ENCODE measurements at regions not wholly inside any gene's neighbourhood (a gene's known extent, or its start where the extent isn't known, plus 50 kb on each side); places are given as distances from the start of the nearest gene placed in this dataset.
A peak's percentile ranks its signal among the peaks of the same experiment; 100 is the strongest.

DNA sequence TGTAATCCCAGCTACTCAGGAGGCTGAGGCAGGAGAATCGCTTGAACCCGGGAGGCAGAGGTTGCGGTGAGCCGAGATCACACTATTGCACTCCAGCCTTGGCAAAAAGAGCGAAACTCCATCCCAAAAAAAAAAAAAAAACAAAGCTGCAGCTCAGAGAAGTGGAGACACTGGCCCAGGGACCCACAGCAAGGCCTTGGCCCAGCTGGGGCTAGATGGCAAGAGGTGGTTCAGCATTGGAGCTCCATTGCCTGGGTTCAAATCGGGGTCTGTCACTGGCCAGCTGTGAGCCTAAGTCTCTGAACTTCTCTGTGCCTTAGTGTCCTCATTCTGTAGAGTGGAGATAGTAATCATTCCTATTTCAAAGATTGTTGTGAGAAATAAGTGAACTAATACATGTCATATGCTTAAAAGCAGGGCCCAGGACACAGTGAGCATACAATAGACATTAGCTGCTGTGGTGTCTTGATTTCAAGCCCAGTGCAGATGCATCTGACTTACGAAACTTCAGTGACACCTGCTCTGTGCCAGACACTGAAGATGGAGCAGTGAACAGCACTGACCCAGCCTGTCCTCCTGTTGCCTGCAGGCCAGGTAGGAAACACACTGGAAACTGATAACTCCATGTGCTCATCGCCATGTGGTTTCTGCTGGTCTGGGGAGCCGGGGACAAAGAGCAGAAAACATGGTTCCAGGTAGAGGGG lies 127.7 kb downstream of the C9orf50 start:
- H3K27ac ChIP-seq = peak overlapping the region; percentile 95 to 100 (median 98)
- WGBS, 2 donors = 76 to 78% methylated on average over 9 of the region's 9 CpGs
- FAIRE-seq = no peak

DNA sequence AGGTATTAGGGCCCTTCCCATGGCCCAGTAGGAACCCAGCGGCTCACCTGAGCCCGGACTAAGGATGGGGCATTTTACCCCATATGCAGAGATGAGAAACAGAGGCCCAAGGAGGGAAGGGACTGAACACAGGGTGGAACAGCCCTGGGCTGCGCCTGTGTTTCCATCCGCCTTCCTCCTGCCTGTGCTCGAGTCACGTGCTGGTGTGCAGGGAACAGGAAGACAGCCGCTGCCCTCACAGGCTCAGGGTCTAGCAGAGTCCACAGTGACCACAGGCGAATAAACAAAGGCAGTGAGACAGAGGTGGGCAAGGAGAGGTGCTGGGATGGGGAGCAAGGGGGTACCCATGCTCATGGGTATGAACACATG lies 129.4 kb downstream of the C9orf50 start:
- FAIRE-seq (no peak), DNase-seq (peak in 4 of 6 donors; percentile 40 to 78 (median 70)), ATAC-seq (no peak)
- Histone ChIP-seq H3K9me3 (no peaks in the 10 kb centered on the region), H3K36me3 (no peaks in the 10 kb centered on the region), H3K27me3 (no peaks in the 10 kb centered on the region), H3K27ac (peak overlapping the region; percentile 50 to 99 (median 95)), H3K4me3 (peak overlapping the region in 2 of 4 donors; percentile 42 to 48), H3K4me1 (peaks cover 30 to 49% (median 42%) of the 10 kb centered on the region in 3 donors)
- TF ChIP-seq, protein P1, sequence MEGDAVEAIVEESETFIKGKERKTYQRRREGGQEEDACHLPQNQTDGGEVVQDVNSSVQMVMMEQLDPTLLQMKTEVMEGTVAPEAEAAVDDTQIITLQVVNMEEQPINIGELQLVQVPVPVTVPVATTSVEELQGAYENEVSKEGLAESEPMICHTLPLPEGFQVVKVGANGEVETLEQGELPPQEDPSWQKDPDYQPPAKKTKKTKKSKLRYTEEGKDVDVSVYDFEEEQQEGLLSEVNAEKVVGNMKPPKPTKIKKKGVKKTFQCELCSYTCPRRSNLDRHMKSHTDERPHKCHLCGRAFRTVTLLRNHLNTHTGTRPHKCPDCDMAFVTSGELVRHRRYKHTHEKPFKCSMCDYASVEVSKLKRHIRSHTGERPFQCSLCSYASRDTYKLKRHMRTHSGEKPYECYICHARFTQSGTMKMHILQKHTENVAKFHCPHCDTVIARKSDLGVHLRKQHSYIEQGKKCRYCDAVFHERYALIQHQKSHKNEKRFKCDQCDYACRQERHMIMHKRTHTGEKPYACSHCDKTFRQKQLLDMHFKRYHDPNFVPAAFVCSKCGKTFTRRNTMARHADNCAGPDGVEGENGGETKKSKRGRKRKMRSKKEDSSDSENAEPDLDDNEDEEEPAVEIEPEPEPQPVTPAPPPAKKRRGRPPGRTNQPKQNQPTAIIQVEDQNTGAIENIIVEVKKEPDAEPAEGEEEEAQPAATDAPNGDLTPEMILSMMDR (IDR thresholded peaks at IDR 0.05) = no peak
- 46 to 74% methylated on average over 8 of the region's 8 CpGs for WGBS, 2 donors
- intact Hi-C loops (cut with DNase I) = loop anchor here in 1 of 3 donors (10.0 kb wide), 1 partner anchor 113 kb away; no protein-coding TSS in a partner anchor

More for the DNA sequence above, 127.7 kb downstream of the C9orf50 start:
- intact Hi-C loops (cut with DNase I) = loop anchor here in 1 of 3 donors (10.0 kb wide), 1 partner anchor 112 kb away; no protein-coding TSS in a partner anchor
- Histone ChIP-seq H3K27me3 (no peaks in the 10 kb centered on the region), H3K4me1 (peaks cover 31 to 37% (median 36%) of the 10 kb centered on the region in 3 donors), H3K9me3 (no peaks in the 10 kb centered on the region), H3K36me3 (no peaks in the 10 kb centered on the region), H3K4me3 (peak overlapping the region in 1 of 4 donors; percentile 58)
- TF ChIP-seq, protein P1 (IDR thresholded peaks at IDR 0.05) = no peak
- DNase-seq (peak in 1 of 6 donors; percentile 11), ATAC-seq (no peak)

DNA sequence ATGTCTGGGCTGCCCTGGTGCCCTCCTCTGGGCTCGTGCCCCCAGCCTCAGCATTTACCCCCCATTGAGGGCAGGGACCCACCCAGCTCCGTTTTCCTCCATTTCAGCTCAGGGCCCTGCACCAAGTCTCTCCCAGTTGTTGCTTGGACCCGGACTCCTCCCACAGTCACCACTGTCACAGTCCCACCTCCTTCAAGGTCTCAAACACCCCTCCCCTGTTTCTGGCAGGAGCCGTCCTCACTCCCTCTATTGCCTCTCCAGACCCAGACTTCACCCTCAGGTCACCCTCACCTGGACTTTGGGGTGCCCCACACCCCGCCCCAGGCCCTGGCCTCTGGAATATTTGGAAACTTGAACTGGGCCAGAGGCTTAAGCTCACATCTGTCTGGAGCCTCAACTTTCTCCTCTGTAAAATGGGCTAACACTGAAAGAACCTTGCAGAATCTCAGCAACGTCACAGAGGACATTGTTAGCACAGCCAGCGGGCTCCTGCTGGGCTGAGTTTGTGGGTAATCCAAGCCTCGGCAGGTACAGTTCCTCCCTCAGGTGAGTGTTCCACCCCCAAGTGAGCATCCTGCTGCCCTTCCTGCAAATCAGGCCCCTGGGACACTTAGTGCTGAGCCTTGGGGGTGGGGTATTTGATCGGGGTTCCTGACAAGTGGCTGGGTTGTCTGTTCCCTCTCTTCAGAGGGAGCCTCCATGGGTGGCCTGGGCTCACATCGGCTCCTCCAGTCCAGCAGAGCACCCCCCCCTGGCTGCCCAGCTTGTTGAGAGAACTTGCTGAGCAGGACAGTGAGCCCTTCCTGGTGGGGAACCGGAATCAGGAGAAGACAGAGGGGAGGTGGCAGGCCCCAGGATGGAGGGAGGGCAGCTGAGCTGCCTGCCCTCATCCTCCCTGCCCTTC lies 130.1 kb downstream of the C9orf50 start:
- TF ChIP-seq, protein P1 (IDR thresholded peaks at IDR 0.05) = no peak
- intact Hi-C loops (cut with DNase I) = loop anchor here in 1 of 3 donors (10.0 kb wide), 1 partner anchor 114 kb away; no protein-coding TSS in a partner anchor
- Histone ChIP-seq H3K27me3 (no peaks in the 10 kb centered on the region), H3K36me3 (no peaks in the 10 kb centered on the region), H3K4me3 (peak overlapping the region in 3 of 4 donors; percentile 31 to 48 (median 42)), H3K4me1 (peaks cover 28 to 49% (median 47%) of the 10 kb centered on the region in 3 donors), H3K27ac (peak overlapping the region; percentile 50 to 99 (median 95)), H3K9me3 (no peaks in the 10 kb centered on the region)
- DNase-seq = peak in 5 of 6 donors; percentile 55 to 71 (median 67)
- FAIRE-seq = no peak
- no peak for ATAC-seq
- 35 to 58% methylated on average over 11 of the region's 11 CpGs for WGBS, 2 donors

DNA sequence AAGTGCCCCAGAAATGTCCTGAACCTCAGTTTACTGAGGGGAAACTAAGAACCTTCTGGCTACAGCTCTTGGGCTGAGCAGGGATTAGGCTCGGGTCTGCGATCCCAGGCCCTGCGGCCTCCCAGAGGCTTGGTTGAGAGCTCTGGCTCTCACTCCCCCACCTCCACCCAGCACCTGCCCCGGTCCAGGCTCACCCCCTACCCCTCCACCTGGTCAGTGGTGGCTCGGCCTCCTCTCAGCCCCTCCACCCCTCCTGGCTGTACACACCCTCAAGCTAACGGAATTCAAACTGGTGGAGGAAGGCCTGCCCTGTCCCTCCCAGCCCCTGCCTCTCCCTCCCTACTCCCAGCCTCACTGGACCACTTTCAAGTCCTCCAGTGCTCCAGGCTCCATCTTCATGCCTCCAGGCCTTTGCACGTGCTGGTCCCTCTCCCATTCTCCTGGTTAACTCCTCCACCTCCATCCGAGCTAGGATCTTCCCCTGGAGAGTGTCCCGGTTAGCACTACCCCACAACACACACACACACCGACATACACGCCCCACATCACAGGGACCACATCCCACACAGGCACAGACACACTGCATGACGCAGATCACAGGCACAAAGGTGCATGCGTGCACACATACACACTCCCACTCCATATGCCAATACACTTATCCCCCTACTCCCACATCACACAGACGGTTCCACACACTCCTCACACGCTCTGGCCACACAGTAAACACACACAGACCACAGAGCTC lies 130.9 kb downstream of the C9orf50 start:
- no peaks in the 10 kb centered on the region for H3K9me3 ChIP-seq
- H3K4me1 ChIP-seq = peaks cover 28 to 47% (median 46%) of the 10 kb centered on the region in 3 donors
- H3K4me3 ChIP-seq = peak overlapping the region in 3 of 4 donors; percentile 31 to 48 (median 42)
- intact Hi-C loops (cut with DNase I) = loop anchor here in 1 of 3 donors (10.0 kb wide), 2 partner anchors 115 to 315 kb away; partner anchors contain the start of gene IER5L
- no peaks in the 10 kb centered on the region for H3K36me3 ChIP-seq
- H3K27me3 ChIP-seq = no peaks in the 10 kb centered on the region
- 33 to 50% methylated on average over 15 of the region's 15 CpGs for WGBS, 2 donors
- ATAC-seq = no peak
- FAIRE-seq = no peak
- peak overlapping the region; percentile 92 to 99 (median 96) for H3K27ac ChIP-seq
- TF ChIP-seq, protein P1 (IDR thresholded peaks at IDR 0.05) = no peak
- peak in 5 of 6 donors; percentile 45 to 78 (median 65) for DNase-seq
